GM21515 (cell line): ENCODE measurements at regions not wholly inside any gene's neighbourhood (a gene's known extent, or its start where the extent isn't known, plus 50 kb on each side); places are given as distances from the start of the nearest gene placed in this dataset.

ENCODE experiments used
- ATAC-seq: cut with Tn5 transposase; IDR thresholded peaks from one replicate; pipeline ENCODE4 v1.9.1; 2021; ENCODE audit not compliant: unreplicated experiment

GRCh38 chr2:173855661-173856060, 109.5 kb downstream of the SP3 start:
- ATAC-seq, result no peak
